PC-3 (cell line): ENCODE measurements at regions not wholly inside any gene's neighbourhood (a gene's known extent, or its start where the extent isn't known, plus 50 kb on each side); places are given as distances from the start of the nearest gene placed in this dataset.

Experiments
- ATAC-seq: fragments of 200-7000 bp; cut with Tn5 transposase; 2 replicates; pipeline ENCODE4 v1.9.1; 2020; ENCODE audit warnings: mild to moderate bottlenecking, moderate library complexity
- BruUV-seq: library from RNA; stranded (reverse); fragments of 400-500 nt; replicated peaks from 2 replicates; lab custom pipeline; 2021; lab: Mats Ljungman, UMichigan
- CTCF ChIA-PET: fragments of 300-600 bp; sonication (Branson Sonifier 250); formaldehyde crosslinking; loops from one replicate; lab custom pipeline; 2022; ENCODE audit warnings: antibody characterized with exemption; lab: Charles Lee
- POLR2A ChIA-PET: fragments of 300-600 bp; sonication (Branson Sonifier 250); formaldehyde crosslinking; loops from one replicate; lab custom pipeline; 2022; ENCODE audit warnings: antibody characterized with exemption; ENCODE audit not compliant: unreplicated experiment; lab: Charles Lee
- DNase-seq: peaks from one replicate; pipeline ENCODE4 v3.0.0-alpha.2; 2015
- H2AFZ ChIP-seq: fragments of 300-600 bp; sonication (generic); 2 replicates; pipeline ENCODE4 v1.6.0; 2016; ENCODE audit warnings: antibody characterized with exemption, low read length
- H3F3A ChIP-seq: fragments of 300-600 bp; sonication (generic); one replicate; pipeline ENCODE4 v1.6.0; 2017; ENCODE audit warnings: antibody characterized with exemption, low read length, control low read depth, mild to moderate bottlenecking; ENCODE audit not compliant: unreplicated experiment
- H3K27ac ChIP-seq: fragments of 300-600 bp; sonication (generic); 2 replicates; pipeline ENCODE4 v1.5.1; 2016; ENCODE audit warnings: mild to moderate bottlenecking, low read length
- H3K27me3 ChIP-seq: fragments of 300-600 bp; sonication (generic); 2 replicates; pipeline ENCODE4 v1.6.1; 2016; ENCODE audit warnings: low read length, mixed read lengths
- H3K36me3 ChIP-seq: fragments of 300-600 bp; sonication (generic); 2 replicates; pipeline ENCODE4 v1.6.1; 2016; ENCODE audit warnings: low read depth, mixed run types, low read length, mixed read lengths
- H3K4me1 ChIP-seq: fragments of 300-600 bp; sonication (generic); 2 replicates; pipeline ENCODE4 v1.5.1; 2016; ENCODE audit warnings: low read length; ENCODE audit not compliant: insufficient read depth
- H3K4me2 ChIP-seq: fragments of 300-600 bp; sonication (generic); 2 replicates; pipeline ENCODE4 v1.6.0; 2016; ENCODE audit warnings: low read length
- H3K4me3 ChIP-seq: fragments of 300-600 bp; sonication (generic); 2 replicates; pipeline ENCODE4 v1.5.1; 2016; ENCODE audit warnings: mild to moderate bottlenecking, low read length, mixed read lengths
- H3K79me2 ChIP-seq: fragments of 300-600 bp; sonication (generic); 2 replicates; pipeline ENCODE4 v1.6.1; 2017; ENCODE audit warnings: low read length, mixed read lengths
- H3K9ac ChIP-seq: fragments of 300-600 bp; sonication (generic); 2 replicates; pipeline ENCODE4 v1.6.0; 2016; ENCODE audit warnings: mild to moderate bottlenecking, low read length
- H3K9me2 ChIP-seq: fragments of 300-600 bp; sonication (generic); replicated peaks from 2 replicates; pipeline ENCODE4 v1.6.1; 2016; ENCODE audit warnings: mixed run types, low read length, mixed read lengths
- H3K9me3 ChIP-seq: fragments of 300-600 bp; sonication (generic); 2 replicates; pipeline ENCODE4 v1.6.1; 2016; ENCODE audit warnings: low read length, mixed read lengths
- H4K20me1 ChIP-seq: fragments of 300-600 bp; sonication (generic); 2 replicates; pipeline ENCODE4 v1.6.1; 2016; ENCODE audit warnings: low read length, mixed read lengths
- CTCF ChIP-seq: fragments of 300-600 bp; sonication (generic); conservative IDR thresholded peaks from 2 replicates; pipeline ENCODE4 v1.5.1; 2017; ENCODE audit warnings: antibody characterized with exemption, low read depth, mild to moderate bottlenecking, low read length
- EZH2 ChIP-seq: fragments of 300-600 bp; sonication (generic); IDR thresholded peaks from one replicate; pipeline ENCODE4 v1.6.1; 2017; ENCODE audit warnings: antibody characterized with exemption, mild to moderate bottlenecking, low read length; ENCODE audit not compliant: unreplicated experiment
- EZH2phosphoT487 ChIP-seq: fragments of 300-600 bp; sonication (generic); IDR thresholded peaks from 2 replicates; pipeline ENCODE4 v1.6.1; 2018; ENCODE audit warnings: mild to moderate bottlenecking, antibody characterized with exemption, low read length, borderline replicate concordance
- intact Hi-C: fragments of 100-400 bp; cut with micrococcal nuclease; formaldehyde crosslinking; loops from 2 replicates; pipeline ENCODE4 v1.9.0; 2023

DNA sequence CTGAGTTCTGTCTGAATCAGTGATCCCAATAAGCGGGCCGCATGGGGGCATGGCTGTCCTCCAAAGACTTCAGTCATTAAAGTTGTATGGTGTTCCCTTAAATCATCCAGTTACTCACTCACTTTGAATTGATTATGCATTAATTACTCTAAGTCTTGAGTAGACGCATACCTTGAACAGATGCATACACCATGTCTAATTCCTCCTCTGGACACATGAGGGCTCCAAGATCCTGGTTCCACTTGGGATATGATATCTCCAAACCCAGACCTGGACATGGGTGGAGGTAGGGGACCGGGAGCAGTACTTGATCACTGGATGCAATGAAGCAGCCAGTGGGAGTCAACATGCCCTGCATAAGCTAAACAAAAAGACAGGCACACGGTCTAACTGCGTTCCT is 204.5 kb downstream of the FNDC1 start:
- DNase-seq (no peak), ATAC-seq (no peak)
- BruUV-seq, result no TSS peak
- Histone ChIP-seq H3K9me3 (no peaks in the 10 kb centered on the region), H3K9me2 (no peaks in the 10 kb centered on the region), H3K4me2 (no peak overlapping the region), H4K20me1 (no peaks in the 10 kb centered on the region), H3K27me3 (peaks cover 48% of the 10 kb centered on the region), H3K27ac (no peak overlapping the region), H3F3A (no peaks in the 10 kb centered on the region), H2AFZ (no peak overlapping the region), H3K4me1 (no peaks in the 10 kb centered on the region), H3K4me3 (no peak overlapping the region), H3K36me3 (no peaks in the 10 kb centered on the region), H3K9ac (no peak overlapping the region), H3K79me2 (no peaks in the 10 kb centered on the region)
- CTCF ChIA-PET, result no interaction called here
- intact Hi-C loops, result no loop called here
- POLR2A ChIA-PET, result no interaction called here
- TF ChIP-seq EZH2phosphoT487 (no peak), CTCF (no peak), EZH2 (no peak)

GRCh38 chr6:159372333-159372732 is 203.1 kb downstream of the FNDC1 start:
- TF ChIP-seq CTCF (no peak), EZH2 (no peak), EZH2phosphoT487 (no peak)
- intact Hi-C loops, result no loop called here
- POLR2A ChIA-PET, result no interaction called here

DNA sequence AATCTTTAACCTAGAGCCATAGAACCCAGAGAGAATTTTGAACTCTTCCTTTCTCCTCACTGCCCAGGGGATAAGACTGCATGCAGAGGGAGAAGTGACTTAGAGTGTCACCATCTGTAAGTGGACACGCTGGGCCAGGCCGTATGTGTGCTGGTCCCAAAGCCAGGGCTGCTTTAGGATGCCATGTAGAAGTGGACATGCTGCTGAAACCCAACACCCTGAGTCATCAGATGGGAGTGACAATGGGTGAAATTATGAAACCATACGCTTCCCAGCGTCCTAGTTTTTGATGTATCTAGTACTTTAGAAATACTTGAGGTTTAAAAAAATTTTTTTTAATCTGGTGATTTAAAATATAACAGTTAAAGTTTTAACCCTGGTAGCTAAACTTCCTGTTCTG is 191.1 kb downstream of the FNDC1 start:
- POLR2A ChIA-PET, result no interaction called here
- no peak for TF ChIP-seq CTCF
- no peak for TF ChIP-seq EZH2
- TF ChIP-seq EZH2phosphoT487, result no peak

More at GRCh38 chr6:159372333-159372732, 203.1 kb downstream of the FNDC1 start:
- DNase-seq (no peak), ATAC-seq (no peak)
- Histone ChIP-seq H3K27ac (no peak overlapping the region), H3K27me3 (peaks cover 41% of the 10 kb centered on the region), H3K4me1 (no peaks in the 10 kb centered on the region), H3F3A (no peaks in the 10 kb centered on the region), H3K9me2 (no peaks in the 10 kb centered on the region), H3K36me3 (no peaks in the 10 kb centered on the region), H3K79me2 (no peaks in the 10 kb centered on the region), H3K9ac (no peak overlapping the region), H4K20me1 (no peaks in the 10 kb centered on the region), H3K4me2 (no peak overlapping the region), H2AFZ (no peak overlapping the region), H3K9me3 (no peaks in the 10 kb centered on the region), H3K4me3 (no peak overlapping the region)
- no TSS peak for BruUV-seq
- CTCF ChIA-PET, result no interaction called here

More for the DNA sequence above, 191.1 kb downstream of the FNDC1 start:
- no TSS peak for BruUV-seq
- Histone ChIP-seq H3K79me2 (no peaks in the 10 kb centered on the region), H3K9me3 (no peaks in the 10 kb centered on the region), H3K27me3 (peaks cover 21% of the 10 kb centered on the region), H3K27ac (no peak overlapping the region), H3K9ac (no peak overlapping the region), H2AFZ (no peak overlapping the region), H3K9me2 (no peaks in the 10 kb centered on the region), H3K36me3 (no peaks in the 10 kb centered on the region), H3K4me2 (no peak overlapping the region), H3F3A (no peaks in the 10 kb centered on the region), H4K20me1 (no peaks in the 10 kb centered on the region), H3K4me1 (no peaks in the 10 kb centered on the region), H3K4me3 (no peak overlapping the region)
- no peak for DNase-seq
- CTCF ChIA-PET, result no interaction called here
- intact Hi-C loops, result no loop called here
- no peak for ATAC-seq
